DND-41 (cell line): ENCODE measurements at regions not wholly inside any gene's neighbourhood (a gene's known extent, or its start where the extent isn't known, plus 50 kb on each side); places are given as distances from the start of the nearest gene placed in this dataset.

Experiments used
- EZH2 ChIP-seq: IDR thresholded peaks from 3 replicates; pipeline ENCODE4 v1.6.1; 2012; ENCODE audit warnings: borderline replicate concordance, low read depth, mild to moderate bottlenecking, moderate library complexity, low read length, inconsistent platforms; ENCODE audit not compliant: severe bottlenecking
- TF ChIP-seq, protein P1 (sequence below): IDR thresholded peaks from 2 replicates; pipeline ENCODE4 v1.5.1; 2012; ENCODE audit warnings: borderline replicate concordance, low read length, moderate library complexity, mild to moderate bottlenecking; ENCODE audit not compliant: poor library complexity, severe bottlenecking; ENCODE audit errors: extremely low read depth

DNA sequence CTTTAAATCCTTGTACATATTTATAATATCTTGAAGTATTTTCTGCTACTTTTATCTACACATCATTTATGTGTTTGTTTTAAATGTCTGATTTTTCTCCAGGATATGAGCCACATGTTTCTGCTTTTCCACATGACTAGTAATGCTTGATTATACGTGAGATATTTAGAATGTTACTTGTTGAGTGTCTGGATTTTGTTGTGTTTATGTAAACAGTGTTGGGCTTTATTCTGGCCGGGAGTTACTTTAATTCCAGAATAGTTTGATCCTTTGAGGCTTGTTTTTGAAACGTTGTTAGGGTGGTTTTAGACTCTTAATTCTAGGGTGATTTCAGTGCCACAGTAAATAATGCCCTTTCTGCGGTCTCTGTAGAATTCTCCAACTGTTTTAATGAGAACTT lies 252.9 kb downstream of the BLID start:
- TF ChIP-seq EZH2: no peak
- TF ChIP-seq, protein P1, sequence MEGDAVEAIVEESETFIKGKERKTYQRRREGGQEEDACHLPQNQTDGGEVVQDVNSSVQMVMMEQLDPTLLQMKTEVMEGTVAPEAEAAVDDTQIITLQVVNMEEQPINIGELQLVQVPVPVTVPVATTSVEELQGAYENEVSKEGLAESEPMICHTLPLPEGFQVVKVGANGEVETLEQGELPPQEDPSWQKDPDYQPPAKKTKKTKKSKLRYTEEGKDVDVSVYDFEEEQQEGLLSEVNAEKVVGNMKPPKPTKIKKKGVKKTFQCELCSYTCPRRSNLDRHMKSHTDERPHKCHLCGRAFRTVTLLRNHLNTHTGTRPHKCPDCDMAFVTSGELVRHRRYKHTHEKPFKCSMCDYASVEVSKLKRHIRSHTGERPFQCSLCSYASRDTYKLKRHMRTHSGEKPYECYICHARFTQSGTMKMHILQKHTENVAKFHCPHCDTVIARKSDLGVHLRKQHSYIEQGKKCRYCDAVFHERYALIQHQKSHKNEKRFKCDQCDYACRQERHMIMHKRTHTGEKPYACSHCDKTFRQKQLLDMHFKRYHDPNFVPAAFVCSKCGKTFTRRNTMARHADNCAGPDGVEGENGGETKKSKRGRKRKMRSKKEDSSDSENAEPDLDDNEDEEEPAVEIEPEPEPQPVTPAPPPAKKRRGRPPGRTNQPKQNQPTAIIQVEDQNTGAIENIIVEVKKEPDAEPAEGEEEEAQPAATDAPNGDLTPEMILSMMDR: no peak
